Brain microvascular endothelial cell (primary cell): ENCODE measurements at regions not wholly inside any gene's neighbourhood (a gene's known extent, or its start where the extent isn't known, plus 50 kb on each side); places are given as distances from the start of the nearest gene placed in this dataset.

Source experiments
- DNase-seq: peaks from one replicate; pipeline ENCODE4 v3.0.0-alpha.2; 2020
- H3K27ac ChIP-seq: fragments of 250-450 bp; sonication (Bioruptor Pico); 2 replicates; pipeline ENCODE4 v1.5.1; 2020; ENCODE audit warnings: mild to moderate bottlenecking, moderate library complexity
- H3K27me3 ChIP-seq: fragments of 250-450 bp; sonication (Bioruptor Pico); replicated peaks from 2 replicates; pipeline ENCODE4 v1.5.1; 2020; ENCODE audit warnings: mild to moderate bottlenecking
- H3K36me3 ChIP-seq: fragments of 250-450 bp; sonication (Bioruptor Pico); replicated peaks from 2 replicates; pipeline ENCODE4 v1.5.1; 2020; ENCODE audit warnings: mild to moderate bottlenecking
- H3K4me3 ChIP-seq: 2 replicates; pipeline ENCODE4 v1.5.1; 2011; ENCODE audit warnings: low read depth, mild to moderate bottlenecking, control low read depth, low read length, moderate library complexity
- in situ Hi-C: cut with HindIII; loops from 2 replicates; pipeline ENCODE4 v1.10.0; 2017; ENCODE audit warnings: low sequenced_read_pairs, low pct_ligation_motif_present
- TF ChIP-seq, protein P1 (sequence below): IDR thresholded peaks from 2 replicates; pipeline ENCODE4 v1.5.1; 2011; ENCODE audit warnings: low read depth, mild to moderate bottlenecking, moderate library complexity, low read length, control low read depth, inconsistent platforms; ENCODE audit errors: missing control alignments

DNA sequence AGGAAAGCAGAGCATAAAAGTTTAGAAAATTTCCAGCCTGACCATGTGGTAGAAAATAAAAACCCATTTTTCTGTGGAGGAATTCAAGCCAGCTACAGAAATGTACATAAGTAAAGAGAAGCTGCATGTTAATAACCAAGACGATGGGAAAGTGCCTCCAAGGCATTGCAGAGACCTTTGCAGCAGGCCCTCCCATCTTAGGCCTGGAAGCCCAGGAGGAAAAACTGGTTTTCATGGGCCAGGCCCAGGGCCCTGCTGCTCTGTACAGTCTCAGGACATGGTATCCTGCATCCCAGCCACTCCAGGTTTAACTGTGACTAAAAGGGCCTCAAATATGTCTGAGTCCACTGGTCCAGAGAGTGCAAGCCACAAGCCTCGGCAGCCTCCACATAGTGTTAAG, 754.8 kb upstream of the RIOK2 start:
- TF ChIP-seq, protein P1, sequence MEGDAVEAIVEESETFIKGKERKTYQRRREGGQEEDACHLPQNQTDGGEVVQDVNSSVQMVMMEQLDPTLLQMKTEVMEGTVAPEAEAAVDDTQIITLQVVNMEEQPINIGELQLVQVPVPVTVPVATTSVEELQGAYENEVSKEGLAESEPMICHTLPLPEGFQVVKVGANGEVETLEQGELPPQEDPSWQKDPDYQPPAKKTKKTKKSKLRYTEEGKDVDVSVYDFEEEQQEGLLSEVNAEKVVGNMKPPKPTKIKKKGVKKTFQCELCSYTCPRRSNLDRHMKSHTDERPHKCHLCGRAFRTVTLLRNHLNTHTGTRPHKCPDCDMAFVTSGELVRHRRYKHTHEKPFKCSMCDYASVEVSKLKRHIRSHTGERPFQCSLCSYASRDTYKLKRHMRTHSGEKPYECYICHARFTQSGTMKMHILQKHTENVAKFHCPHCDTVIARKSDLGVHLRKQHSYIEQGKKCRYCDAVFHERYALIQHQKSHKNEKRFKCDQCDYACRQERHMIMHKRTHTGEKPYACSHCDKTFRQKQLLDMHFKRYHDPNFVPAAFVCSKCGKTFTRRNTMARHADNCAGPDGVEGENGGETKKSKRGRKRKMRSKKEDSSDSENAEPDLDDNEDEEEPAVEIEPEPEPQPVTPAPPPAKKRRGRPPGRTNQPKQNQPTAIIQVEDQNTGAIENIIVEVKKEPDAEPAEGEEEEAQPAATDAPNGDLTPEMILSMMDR = no peak
- no peaks in the 10 kb centered on the region for H3K36me3 ChIP-seq
- in situ Hi-C loops = no loop called here
- no peak overlapping the region for H3K4me3 ChIP-seq
- DNase-seq = no peak
- no peak overlapping the region for H3K27ac ChIP-seq
- H3K27me3 ChIP-seq = no peaks in the 10 kb centered on the region

DNA sequence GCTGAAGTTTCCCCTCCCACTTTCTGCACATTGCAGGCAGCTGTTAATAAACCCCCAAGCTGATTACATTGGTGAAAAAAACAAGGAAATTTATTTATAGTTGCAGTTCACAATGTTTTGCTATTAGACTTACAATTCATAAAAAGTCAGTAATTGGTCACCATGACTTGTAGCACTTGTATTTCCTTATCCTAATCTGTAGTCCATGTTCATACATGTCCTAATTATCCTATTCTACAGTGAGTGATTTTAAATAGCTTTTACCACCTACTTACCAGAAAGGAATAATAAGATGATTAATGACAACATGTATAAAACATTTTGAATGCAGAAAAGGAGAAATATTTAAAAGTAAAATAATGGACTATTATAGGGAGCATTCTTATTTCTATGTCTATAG, 760.0 kb upstream of the RIOK2 start:
- no peak for DNase-seq
- Histone ChIP-seq H3K27me3 (no peaks in the 10 kb centered on the region), H3K36me3 (no peaks in the 10 kb centered on the region), H3K27ac (no peak overlapping the region), H3K4me3 (no peak overlapping the region)
- TF ChIP-seq, protein P1 = no peak
- in situ Hi-C loops = no loop called here

DNA sequence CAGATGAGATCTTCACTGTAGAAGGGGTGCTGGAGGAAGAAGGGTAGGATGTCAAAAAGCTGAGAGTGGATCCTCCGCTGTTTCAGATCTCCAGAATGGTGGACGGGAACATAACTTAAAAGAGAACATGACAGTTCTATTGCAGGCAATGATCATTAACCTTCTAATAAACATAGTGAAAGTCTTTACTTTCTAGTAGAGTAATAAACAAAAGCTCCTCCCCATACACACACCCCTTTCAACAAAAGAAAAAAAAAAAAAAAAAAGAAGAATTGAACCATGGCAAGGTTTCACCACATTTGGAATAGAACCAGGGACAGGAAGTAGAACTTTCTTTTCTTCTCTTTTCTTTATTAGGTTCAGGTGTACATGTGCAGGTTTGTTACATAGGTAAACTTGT, 768.1 kb upstream of the RIOK2 start:
- DNase-seq = no peak
- in situ Hi-C loops = no loop called here
- H3K27me3 ChIP-seq = no peaks in the 10 kb centered on the region
- H3K27ac ChIP-seq = no peak overlapping the region
- H3K4me3 ChIP-seq = no peak overlapping the region
- TF ChIP-seq, protein P1 = no peak
- no peaks in the 10 kb centered on the region for H3K36me3 ChIP-seq

DNA sequence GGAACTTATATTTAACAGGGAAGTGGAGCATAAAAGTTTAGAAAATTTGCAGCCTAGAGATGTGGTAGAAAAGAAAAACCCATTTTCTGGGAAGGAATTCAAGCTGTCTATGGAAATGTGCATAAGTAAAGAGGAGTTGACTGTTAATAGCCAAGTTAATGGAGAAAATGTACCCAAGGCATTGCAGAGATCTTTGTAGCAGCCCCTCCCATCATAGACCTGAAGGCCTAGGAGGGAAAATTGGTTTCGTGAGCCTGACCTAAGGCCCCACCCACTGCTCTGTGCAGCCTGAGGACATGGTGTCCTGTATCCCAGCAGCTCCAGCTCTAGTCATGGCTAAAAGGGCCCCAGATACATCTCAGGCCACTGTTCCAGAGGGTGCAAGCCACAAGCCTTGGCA, 772.4 kb upstream of the RIOK2 start:
- no peak overlapping the region for H3K27ac ChIP-seq
- TF ChIP-seq, protein P1 = no peak
- no peak for DNase-seq
- in situ Hi-C loops = no loop called here
- H3K27me3 ChIP-seq = no peaks in the 10 kb centered on the region
- H3K36me3 ChIP-seq = no peaks in the 10 kb centered on the region
- H3K4me3 ChIP-seq = no peak overlapping the region

DNA sequence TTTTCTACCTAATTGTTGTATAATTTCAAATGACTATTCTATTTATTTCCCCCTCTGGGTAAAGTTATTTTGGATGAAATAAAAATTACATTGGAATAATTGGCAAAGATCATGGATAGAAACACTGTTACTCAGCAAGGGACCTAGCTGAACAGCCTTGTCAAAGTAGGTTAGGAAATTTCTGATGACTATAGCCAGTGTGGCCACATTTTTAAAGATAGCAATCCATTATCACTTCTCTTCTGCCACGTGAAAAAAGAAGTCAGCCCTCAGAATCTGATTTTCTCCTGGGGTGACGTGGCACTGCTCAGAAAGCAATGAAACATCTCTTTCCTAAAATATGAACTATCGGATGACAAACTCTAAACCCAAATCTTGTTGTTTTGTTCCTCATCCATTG, 784.2 kb upstream of the RIOK2 start:
- Histone ChIP-seq H3K27ac (no peak overlapping the region), H3K36me3 (no peaks in the 10 kb centered on the region), H3K4me3 (no peak overlapping the region), H3K27me3 (no peaks in the 10 kb centered on the region)
- DNase-seq = no peak
- TF ChIP-seq, protein P1 = no peak
- in situ Hi-C loops = no loop called here

DNA sequence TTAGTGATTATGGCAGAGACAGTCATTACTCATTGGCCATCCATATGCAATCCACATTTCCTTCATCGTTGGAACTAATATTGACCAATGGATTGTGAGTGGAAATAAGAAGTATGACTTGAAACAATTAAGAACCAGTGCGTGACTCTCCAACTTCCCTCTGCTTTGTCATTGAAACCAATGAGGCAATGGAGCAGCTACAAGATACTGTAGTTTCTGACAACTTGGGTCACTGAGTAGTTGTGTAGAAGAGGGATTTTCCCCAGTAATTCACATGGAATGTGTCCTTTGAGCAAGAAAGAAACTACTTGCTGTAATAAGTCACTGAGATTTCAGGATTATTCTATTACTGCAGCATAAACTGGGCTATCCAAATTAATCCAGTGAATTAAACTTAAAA, 785.3 kb upstream of the RIOK2 start:
- no peaks in the 10 kb centered on the region for H3K36me3 ChIP-seq
- TF ChIP-seq, protein P1 = no peak
- in situ Hi-C loops = no loop called here
- no peak for DNase-seq
- H3K27ac ChIP-seq = no peak overlapping the region
- no peak overlapping the region for H3K4me3 ChIP-seq
- no peaks in the 10 kb centered on the region for H3K27me3 ChIP-seq
